SKM-1 treated with dmso at 0.1 percent for 144 hours (cell line): ENCODE measurements at regions not wholly inside any gene's neighbourhood (a gene's known extent, or its start where the extent isn't known, plus 50 kb on each side); places are given as distances from the start of the nearest gene placed in this dataset.

Source experiments
- DNase-seq: peaks from one replicate; lab custom pipeline; 2025; ENCODE audit not compliant: unreplicated experiment; lab: John Stamatoyannopoulos, UW

DNA sequence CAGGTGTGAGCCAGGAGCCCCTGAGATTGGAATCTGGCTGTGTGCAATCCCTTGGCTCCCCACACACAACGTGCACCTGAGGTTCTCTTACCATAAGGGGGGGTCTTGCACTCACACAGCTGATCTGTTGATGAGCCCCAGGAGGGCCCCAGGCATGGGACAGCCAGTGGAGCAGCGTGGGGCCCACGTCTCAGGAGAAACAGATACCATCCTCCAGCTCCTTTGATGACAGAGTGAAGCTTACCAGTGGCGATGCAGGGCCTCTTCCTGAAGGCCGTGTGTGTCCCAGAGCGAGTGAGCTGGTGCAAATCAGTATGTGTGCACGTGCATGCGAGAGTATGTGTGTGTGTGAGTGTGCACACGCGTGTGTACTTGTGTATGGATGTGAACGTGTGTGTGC is 287.4 kb downstream of the IRX1 start:
- DNase-seq = no peak

DNA sequence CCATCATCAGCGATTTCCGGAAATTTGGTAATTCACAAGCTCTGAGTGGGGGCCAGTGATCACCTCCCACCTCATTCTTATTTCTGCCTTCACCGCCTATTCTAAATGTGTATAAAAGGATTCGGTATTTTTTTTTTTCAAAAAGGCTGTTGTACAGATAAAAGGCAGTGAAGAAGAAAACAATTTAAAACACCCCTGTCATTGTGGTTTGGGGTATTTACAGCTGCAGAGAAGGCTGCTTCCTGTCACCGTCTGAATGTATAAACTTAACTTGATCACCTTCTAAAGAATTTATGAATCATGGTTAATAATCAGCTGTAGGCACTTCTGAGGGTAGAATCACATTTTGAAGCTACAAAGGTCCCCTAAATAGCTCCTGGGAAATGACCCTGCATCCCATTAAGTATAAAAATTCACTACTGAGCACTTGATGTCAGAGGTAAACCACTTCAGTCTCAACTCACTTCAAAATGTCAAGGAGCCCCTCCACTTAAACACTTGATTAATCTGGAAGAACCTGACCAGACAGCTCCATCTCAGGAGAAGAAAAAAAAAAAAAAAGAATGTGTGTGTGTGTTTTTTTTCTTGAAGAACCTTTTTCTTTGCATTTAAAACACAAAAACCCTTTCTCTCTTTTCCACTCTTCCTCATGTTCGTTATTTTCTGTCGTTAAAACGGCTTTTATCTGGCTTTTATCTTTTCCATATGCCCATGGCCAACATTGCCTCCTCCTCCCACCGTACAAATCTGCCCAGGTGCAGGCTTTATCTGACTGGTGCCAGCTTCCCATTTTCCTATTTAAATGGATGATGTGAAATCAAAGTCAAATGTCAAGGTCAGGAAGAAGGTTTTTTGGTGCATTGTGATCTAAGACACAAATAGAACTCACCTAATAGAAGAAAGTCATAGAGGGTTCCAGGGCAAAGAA is 291.2 kb downstream of the IRX1 start:
- DNase-seq = no peak

DNA sequence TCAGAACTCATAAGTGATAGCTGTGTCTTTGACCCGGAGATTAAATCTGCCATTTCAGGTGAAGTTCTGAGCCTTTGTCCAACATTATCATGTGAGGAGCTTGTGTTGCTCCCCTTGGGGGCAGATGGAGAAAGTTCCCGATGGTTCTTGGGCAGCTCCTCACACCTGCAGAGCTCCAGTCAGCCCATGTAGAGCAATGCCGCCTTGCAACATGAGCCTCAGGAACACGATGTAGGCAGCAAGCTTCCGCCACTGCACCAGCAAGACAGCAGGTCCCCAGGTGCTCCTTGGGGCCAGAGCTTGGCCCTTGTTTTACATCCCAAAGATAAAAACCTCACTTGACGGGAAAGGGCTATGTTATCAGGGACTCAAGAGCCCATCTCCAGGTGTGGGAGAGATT is 292.7 kb downstream of the IRX1 start:
- DNase-seq = no peak

GRCh38 chr5:3889412-3890142 is 293.9 kb downstream of the IRX1 start:
- DNase-seq = no peak

GRCh38 chr5:3891113-3891512 is 295.5 kb downstream of the IRX1 start:
- no peak for DNase-seq

DNA sequence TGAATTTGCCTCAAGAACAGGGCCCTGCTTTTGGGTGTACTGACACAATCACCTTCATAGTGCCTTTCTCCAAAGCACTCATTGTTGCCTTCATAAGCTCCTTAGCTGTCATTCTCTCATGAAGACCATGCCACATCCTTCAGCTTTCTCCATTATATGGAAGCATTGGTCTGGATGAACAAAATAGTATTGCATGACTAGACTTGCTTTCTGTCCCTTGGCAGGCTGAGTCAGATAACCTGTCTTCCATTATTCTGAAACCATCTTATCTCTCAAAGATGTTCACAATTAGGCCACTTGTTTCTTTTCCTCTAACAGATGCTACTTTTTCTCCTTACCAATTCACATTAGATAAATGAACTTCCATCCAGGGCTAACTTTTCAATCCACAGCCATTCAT is 297.9 kb downstream of the IRX1 start:
- no peak for DNase-seq

DNA sequence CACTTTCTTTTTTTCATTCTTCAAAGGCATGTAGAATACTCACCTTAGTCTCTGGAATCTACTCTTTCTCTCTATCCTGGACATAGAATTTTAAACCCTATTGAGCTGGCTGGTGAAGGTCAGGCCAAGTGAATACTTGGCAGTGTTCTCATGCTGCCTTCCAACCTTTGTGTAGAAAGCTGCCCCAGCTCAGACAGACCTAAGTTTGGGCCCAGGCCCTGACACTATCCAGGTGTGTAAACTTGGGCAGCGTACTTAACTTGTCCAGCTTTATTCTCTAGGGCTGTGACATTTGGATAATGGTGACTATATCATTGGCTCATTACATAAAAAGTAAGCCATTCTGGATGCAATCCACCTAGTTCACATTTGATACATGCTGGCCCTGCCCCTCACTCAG is 298.3 kb downstream of the IRX1 start:
- no peak for DNase-seq

GRCh38 chr5:3896098-3896497 is 300.5 kb downstream of the IRX1 start:
- no peak for DNase-seq

- no peak for DNase-seq
Measured at GRCh38 chr5:3899093-3899492, 303.5 kb downstream of the IRX1 start.

GRCh38 chr5:3904584-3904983 is 309.0 kb downstream of the IRX1 start:
- no peak for DNase-seq

- DNase-seq = no peak
Measured at GRCh38 chr5:3905031-3905430, 309.4 kb downstream of the IRX1 start.

DNA sequence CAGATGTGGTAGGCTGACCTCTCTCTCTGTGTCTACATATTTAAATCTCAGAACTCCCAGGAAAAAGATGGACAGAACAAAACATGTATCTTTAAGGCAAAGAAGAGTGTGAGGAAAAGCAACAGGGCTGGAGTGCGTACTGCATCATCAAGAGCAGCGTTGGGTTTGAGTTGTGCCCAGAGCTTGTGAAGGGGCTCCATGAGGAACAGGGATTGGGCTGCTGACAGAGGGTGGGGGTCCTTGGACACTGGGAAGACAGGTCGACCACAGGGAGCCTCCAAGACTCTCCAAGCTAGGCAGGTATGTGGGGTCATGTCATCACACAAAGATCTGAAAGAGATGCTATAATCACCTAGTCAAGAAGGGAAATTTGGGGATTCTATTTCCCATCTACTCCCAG is 309.9 kb downstream of the IRX1 start:
- no peak for DNase-seq

GRCh38 chr5:3911111-3911510 is 315.5 kb downstream of the IRX1 start:
- DNase-seq = no peak

DNA sequence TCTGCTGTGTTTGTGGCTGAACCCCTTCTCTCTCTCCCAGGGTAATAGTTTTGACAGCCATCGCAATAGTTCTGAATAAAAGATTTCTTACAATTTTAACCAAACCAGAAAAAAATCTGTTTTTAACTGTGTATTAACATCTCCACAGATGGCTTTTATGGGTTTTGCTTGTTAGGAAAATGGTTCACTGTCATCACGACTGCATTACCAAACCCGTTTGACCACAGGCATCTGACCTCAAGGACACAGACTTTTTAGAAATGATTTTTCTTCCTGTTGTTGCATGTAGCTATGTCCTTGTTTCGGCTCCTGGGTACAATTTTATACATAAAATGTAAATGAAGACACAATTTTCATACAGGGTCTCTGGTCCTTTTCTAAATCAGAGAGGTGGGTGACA is 316.1 kb downstream of the IRX1 start:
- no peak for DNase-seq

GRCh38 chr5:3912790-3913189 is 317.2 kb downstream of the IRX1 start:
- DNase-seq = no peak

DNA sequence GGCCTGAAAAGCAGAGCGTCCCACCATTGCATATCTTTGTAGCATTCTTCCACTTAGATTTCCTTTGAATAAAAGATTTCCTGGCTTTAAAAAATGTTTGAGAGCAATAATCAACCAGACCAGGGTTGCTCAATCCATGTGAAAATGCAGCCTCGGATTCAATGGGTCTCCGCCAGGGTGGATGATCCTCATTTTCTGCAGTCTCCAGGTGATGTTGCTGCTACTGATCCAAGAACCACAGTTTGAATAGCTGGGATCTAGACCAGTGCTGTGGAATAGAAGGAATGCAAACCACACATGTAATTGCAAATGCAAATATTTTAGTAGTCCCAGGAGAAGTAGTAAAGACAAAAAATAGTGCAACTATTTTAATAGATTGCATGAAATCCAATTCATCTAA is 317.6 kb downstream of the IRX1 start:
- no peak for DNase-seq

- no peak for DNase-seq
Measured at GRCh38 chr5:3925022-3925421, 329.4 kb downstream of the IRX1 start.

DNA sequence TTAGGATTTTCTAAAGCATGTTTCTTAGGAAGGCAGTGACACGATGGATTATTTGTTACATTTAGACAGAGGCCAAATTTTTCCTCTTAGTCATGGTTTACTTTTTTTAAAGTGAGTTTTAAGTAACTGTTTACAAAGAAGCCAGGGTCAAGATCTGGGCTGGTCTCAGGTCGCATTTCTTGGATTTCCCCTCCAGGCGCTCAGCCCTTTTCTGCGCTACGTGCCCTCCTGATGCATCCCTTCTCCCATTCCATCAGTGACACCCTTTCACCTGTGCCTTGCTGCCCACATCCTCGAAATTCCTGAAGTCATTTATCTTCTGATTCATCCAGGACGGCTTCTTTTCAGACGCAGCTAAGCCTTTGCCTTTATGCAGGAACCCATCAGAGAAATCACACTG is 330.3 kb downstream of the IRX1 start:
- DNase-seq = no peak

GRCh38 chr5:3929799-3930198 is 334.2 kb downstream of the IRX1 start:
- DNase-seq = no peak

GRCh38 chr5:3931976-3932375 is 336.3 kb downstream of the IRX1 start:
- no peak for DNase-seq

GRCh38 chr5:3933536-3933935 is 337.9 kb downstream of the IRX1 start:
- no peak for DNase-seq

DNA sequence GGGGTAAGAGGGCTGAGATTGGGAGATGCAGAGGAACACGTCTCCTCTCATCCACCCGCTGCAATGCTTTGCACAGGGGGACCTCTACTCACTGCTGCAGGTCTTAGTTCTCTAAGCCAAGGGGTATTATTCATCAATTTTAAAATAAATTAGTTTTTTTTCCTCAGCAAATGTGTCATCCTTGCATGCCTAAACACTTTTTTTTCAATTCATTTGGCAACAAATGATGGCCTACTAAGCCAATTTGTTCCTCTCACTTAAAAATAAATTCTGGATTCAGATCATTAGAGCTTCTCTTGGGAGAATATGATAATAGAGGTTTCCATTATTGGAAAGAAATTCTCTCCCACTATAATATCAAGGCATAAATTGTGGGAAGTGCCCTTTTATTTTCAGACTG is 338.3 kb downstream of the IRX1 start:
- DNase-seq = no peak
